ENCODE measurements at regions not wholly inside any gene's neighbourhood (a gene's known extent, or its start where the extent isn't known, plus 50 kb on each side); places are given as distances from the start of the nearest gene placed in this dataset.
"Not testable (repeated sequence)": the region's sequence is repeated elsewhere in the genome, so short reads cannot be mapped to it uniquely, and the experiment has no call there.

GRCh38 chr9:2439957-2440356, 181.6 kb upstream of the VLDLR start:
- DNase-seq (ENCODE audit: low read depth in 2 of 3, low spot score in 2 of 3), result no peak

- DNase-seq (ENCODE audit: low read depth in 2 of 3, low spot score in 2 of 3), result not testable (repeated sequence)
These were observed 177.7 kb upstream of the VLDLR start for GRCh38 chr9:2443933-2444332.

DNA sequence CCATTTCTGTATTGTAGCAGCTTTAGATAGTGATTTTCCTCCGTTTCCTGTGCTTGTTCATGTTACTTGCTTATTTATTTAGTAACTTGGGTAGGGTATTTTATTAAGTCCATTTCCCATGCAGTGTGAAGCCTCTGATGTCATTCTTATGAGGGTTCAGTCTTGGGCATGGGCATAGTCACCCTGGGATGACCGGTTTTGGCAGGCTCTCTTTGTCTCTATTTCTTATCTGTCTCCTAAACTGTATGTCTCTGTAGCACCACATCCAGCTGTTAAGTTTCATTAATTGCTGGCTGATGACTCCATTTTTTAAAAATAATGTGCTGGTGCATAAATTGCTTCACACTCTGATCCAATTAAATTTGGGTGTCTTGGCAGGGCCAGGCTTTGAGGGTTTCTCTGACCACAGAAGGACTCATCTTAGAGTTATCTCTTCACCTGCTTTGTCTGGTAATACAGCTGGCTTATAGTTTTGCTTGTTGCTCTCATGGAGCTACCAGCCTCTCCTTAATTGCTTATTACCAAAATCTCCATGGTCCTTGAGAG, 173.3 kb upstream of the VLDLR start:
- DNase-seq (ENCODE audit: low read depth in 2 of 3, low spot score in 2 of 3), result no peak

GRCh38 chr9:2453106-2453505, 168.5 kb upstream of the VLDLR start:
- no peak for DNase-seq (ENCODE audit: low read depth in 2 of 3, low spot score in 2 of 3)

- no peak for DNase-seq (ENCODE audit: low read depth in 2 of 3, low spot score in 2 of 3)
These were observed 167.9 kb upstream of the VLDLR start for GRCh38 chr9:2453701-2454100.

GRCh38 chr9:2459756-2460155, 161.8 kb upstream of the VLDLR start:
- DNase-seq (ENCODE audit: low read depth in 2 of 3, low spot score in 2 of 3), result no peak

- no peak for DNase-seq (ENCODE audit: low read depth in 2 of 3, low spot score in 2 of 3)
These were observed 159.7 kb upstream of the VLDLR start for GRCh38 chr9:2461892-2462291.

- no peak for DNase-seq (ENCODE audit: low read depth in 2 of 3, low spot score in 2 of 3)
These were observed 157.0 kb upstream of the VLDLR start for GRCh38 chr9:2464624-2465023.

- DNase-seq (ENCODE audit: low read depth in 2 of 3, low spot score in 2 of 3), result no peak
These were observed 156.1 kb upstream of the VLDLR start for GRCh38 chr9:2465516-2465915.

DNA sequence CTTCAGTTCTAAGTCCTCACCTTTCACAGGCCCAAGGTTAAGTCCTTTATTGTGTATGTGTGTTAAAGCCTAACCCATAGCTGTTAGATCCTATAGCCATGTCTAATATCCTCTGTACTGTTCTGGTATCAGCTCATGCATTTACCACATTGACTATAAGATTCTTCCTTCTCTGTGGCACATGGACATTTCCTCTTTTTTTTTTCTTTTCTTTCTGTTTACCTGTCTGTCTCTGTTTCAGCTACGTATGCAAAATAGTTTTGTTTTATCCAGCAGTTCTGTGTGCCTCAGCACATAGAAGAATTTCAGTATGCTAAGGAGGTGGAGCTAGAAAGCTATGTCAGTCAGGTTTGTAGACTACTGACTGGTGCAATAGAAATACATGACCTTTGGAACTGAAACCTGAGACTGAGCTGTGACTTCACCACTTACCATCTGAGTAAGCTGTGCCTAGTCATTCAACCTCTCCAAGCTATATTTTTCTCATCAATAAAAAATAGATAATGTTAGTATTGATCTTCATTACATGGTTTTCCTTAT, 155.6 kb upstream of the VLDLR start:
- no peak for DNase-seq (ENCODE audit: low read depth in 2 of 3, low spot score in 2 of 3)

GRCh38 chr9:2466703-2467102, 154.9 kb upstream of the VLDLR start:
- DNase-seq (ENCODE audit: low read depth in 2 of 3, low spot score in 2 of 3), result no peak

DNA sequence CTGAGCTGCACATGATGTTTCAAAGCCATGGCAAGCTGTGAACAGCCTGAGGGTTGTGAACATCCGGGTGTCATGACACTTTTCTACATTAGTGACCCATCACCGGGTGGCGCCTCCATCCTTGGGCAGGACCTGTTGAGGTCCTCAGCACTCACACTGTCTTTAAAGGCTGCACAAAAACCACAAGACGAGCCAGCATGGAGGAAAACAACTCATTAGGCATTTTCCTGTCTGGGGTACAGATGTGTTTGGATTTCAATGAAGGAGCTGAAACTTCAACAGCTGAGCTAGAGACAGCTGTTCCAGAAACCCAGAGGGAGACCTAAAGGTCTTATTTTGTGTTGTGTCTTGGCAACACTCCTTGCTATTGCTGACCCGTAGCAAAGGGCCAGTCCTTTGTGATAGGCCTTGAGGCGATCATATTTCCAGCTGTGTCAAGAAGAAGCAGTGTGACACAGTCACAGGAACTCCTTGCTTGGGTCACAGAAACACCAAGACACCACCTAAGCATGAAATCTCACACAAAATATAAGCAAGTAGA, 151.8 kb upstream of the VLDLR start:
- no peak for DNase-seq (ENCODE audit: low read depth in 2 of 3, low spot score in 2 of 3)

DNA sequence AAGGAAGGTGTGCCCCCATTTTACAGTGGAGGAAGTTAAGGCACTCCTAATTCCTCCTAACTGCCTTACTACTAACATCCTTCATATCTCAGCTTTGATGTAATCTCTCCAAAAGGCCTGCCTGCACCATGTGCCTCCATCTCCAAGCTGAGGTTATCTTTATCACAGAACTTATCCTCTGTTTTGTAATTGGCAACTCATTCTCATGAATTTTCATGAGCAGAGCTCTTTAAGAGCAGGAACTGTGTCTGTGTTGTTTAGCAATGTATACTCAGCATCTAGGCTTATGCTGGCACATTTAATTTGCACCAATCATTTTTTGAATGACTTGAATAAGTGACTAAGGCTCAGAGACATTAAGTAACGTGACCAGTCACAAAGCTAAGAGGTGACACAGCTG, 147.9 kb upstream of the VLDLR start:
- DNase-seq (ENCODE audit: low read depth in 2 of 3, low spot score in 2 of 3), result no peak

GRCh38 chr9:2477755-2478154, 143.8 kb upstream of the VLDLR start:
- DNase-seq (ENCODE audit: low read depth in 2 of 3, low spot score in 2 of 3), result no peak

DNA sequence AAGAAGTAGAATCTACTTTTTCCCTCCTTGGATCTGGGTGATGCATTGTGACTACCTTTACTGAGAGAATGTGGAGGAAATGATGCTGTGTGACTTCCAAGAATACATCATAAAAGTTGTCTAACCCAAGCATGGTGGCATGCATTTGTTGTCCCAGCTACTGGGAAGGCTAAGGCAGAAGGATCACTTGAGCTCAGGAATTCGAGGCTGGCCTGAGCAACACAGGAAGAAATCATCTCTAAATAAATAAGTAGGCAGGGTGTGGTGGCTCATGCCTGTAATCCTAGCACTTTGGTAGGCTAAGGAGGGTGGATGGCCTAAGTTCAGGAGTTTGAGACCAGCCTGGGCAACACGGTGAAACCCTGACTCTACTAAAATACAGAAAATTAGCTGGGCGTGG, 143.2 kb upstream of the VLDLR start:
- DNase-seq (ENCODE audit: low read depth in 2 of 3, low spot score in 2 of 3), result no peak

GRCh38 chr9:2479056-2479565, 142.5 kb upstream of the VLDLR start:
- DNase-seq (ENCODE audit: low read depth in 2 of 3, low spot score in 2 of 3), result no peak

DNA sequence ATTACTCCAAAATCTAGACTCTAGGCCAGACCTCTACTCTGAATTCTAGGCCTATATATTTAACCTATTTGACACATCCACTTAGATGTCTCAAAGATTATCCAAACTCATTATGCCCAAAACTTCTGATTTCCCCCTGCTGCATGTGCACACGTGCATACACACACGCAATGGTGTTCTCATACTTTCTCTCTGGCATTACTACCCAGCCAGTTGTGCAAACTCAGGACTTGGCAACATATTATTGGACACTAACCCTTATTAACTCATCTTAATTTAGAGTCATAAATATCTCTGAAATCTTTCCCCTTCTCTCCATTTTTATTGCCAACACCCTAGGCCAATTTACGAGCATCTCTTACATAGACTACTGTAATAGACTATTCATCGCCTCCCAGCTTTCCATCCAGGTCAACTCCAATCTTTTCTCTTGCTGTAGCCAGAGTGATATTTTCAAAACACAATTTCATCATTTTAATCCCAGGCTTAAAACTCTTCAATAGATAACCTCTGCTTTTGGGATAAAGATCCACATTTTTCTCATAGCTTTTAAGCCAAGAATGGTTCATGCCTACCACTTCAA, 141.2 kb upstream of the VLDLR start:
- no peak for DNase-seq (ENCODE audit: low read depth in 2 of 3, low spot score in 2 of 3)

GRCh38 chr9:2481216-2481615, 140.4 kb upstream of the VLDLR start:
- no peak for DNase-seq (ENCODE audit: low read depth in 2 of 3, low spot score in 2 of 3)

DNA sequence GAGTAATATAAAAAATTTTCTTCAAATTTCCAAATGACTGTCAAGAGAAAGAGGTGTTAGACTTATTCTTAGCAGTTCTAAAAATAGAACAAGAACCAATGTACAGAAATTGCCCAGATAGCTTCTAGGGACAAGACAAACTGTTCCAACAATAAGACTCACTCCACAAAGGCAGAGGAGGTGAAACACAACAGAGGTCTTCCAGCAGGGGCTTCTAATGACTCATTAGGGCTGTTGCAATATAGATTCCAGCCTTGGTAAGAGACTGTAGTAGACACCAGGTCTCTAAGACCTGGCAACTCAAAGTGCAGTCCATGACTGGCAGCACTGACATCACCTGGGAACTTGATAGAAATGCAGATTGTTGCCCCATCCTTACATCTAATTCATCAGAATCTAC, 134.6 kb upstream of the VLDLR start:
- DNase-seq (ENCODE audit: low read depth in 2 of 3, low spot score in 2 of 3), result no peak

DNA sequence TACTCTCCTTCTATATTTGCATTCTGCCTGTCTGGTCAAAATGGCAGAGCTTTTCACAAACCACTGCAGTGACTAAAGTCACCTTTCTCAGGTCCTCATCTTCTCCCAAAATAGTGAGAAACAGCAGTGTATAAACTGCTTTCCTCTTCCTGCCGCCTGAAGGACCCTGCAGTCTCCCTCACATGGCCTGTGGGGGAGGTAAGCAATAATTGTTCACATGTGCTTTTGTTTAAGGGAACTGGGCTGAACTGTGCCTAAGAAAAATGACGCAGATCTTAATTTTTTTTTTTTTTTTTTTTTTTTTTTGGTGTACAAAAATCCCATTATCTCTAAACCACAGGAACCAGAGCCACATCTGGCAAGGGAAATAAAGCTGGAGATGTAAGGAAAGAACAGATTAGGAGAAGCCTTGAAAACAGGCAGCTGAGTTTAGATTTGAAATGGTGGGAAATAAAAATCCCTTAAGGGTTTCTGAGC, 131.7 kb upstream of the VLDLR start:
- no peak for DNase-seq (ENCODE audit: low read depth in 2 of 3, low spot score in 2 of 3)

- DNase-seq (ENCODE audit: low read depth in 2 of 3, low spot score in 2 of 3), result no peak
These were observed 129.4 kb upstream of the VLDLR start for GRCh38 chr9:2492161-2492560.

GRCh38 chr9:2493109-2493508, 128.5 kb upstream of the VLDLR start:
- no peak for DNase-seq (ENCODE audit: low read depth in 2 of 3, low spot score in 2 of 3)

DNA sequence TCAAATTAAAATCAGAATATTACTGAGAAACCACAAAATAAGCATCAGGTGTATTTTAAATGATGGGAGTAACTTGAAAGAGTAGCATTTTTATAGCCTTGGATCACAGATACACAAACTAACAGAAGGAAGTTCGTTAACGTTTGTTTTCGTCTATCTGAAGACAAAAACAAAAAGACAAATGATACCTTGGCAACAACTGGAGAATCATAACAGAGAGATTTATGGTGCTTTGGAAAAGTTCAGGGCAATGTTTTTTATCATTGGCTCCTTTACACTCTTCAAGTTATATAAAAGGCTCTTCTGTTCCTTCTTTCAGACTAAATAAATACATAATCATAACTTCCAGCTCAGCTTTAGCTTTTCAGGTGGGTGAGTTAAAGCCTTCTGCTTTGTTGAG, 128.1 kb upstream of the VLDLR start:
- no peak for DNase-seq (ENCODE audit: low read depth in 2 of 3, low spot score in 2 of 3)

All from activated CD8-positive, alpha-beta memory T cell treated with anti-CD3 and anti-CD28 coated beads for 48 hours (primary cell).